PC-3 (cell line): ENCODE measurements at regions not wholly inside any gene's neighbourhood (a gene's known extent, or its start where the extent isn't known, plus 50 kb on each side); places are given as distances from the start of the nearest gene placed in this dataset.

Experiments used
- ATAC-seq: fragments of 200-7000 bp; cut with Tn5 transposase; 2 replicates; pipeline ENCODE4 v1.9.1; 2020; ENCODE audit warnings: mild to moderate bottlenecking, moderate library complexity
- BruUV-seq: library from RNA; stranded (reverse); fragments of 400-500 nt; replicated peaks from 2 replicates; lab custom pipeline; 2021; lab: Mats Ljungman, UMichigan
- CTCF ChIA-PET: fragments of 300-600 bp; sonication (Branson Sonifier 250); formaldehyde crosslinking; loops from one replicate; lab custom pipeline; 2022; ENCODE audit warnings: antibody characterized with exemption; lab: Charles Lee
- POLR2A ChIA-PET: fragments of 300-600 bp; sonication (Branson Sonifier 250); formaldehyde crosslinking; loops from one replicate; lab custom pipeline; 2022; ENCODE audit warnings: antibody characterized with exemption; ENCODE audit not compliant: unreplicated experiment; lab: Charles Lee
- DNase-seq: peaks from one replicate; pipeline ENCODE4 v3.0.0-alpha.2; 2015
- H2AFZ ChIP-seq: fragments of 300-600 bp; sonication (generic); 2 replicates; pipeline ENCODE4 v1.6.0; 2016; ENCODE audit warnings: antibody characterized with exemption, low read length
- H3F3A ChIP-seq: fragments of 300-600 bp; sonication (generic); one replicate; pipeline ENCODE4 v1.6.0; 2017; ENCODE audit warnings: antibody characterized with exemption, low read length, control low read depth, mild to moderate bottlenecking; ENCODE audit not compliant: unreplicated experiment
- H3K27ac ChIP-seq: fragments of 300-600 bp; sonication (generic); 2 replicates; pipeline ENCODE4 v1.5.1; 2016; ENCODE audit warnings: mild to moderate bottlenecking, low read length
- H3K27me3 ChIP-seq: fragments of 300-600 bp; sonication (generic); 2 replicates; pipeline ENCODE4 v1.6.1; 2016; ENCODE audit warnings: low read length, mixed read lengths
- H3K36me3 ChIP-seq: fragments of 300-600 bp; sonication (generic); 2 replicates; pipeline ENCODE4 v1.6.1; 2016; ENCODE audit warnings: low read depth, mixed run types, low read length, mixed read lengths
- H3K4me1 ChIP-seq: fragments of 300-600 bp; sonication (generic); 2 replicates; pipeline ENCODE4 v1.5.1; 2016; ENCODE audit warnings: low read length; ENCODE audit not compliant: insufficient read depth
- H3K4me2 ChIP-seq: fragments of 300-600 bp; sonication (generic); 2 replicates; pipeline ENCODE4 v1.6.0; 2016; ENCODE audit warnings: low read length
- H3K4me3 ChIP-seq: fragments of 300-600 bp; sonication (generic); 2 replicates; pipeline ENCODE4 v1.5.1; 2016; ENCODE audit warnings: mild to moderate bottlenecking, low read length, mixed read lengths
- H3K79me2 ChIP-seq: fragments of 300-600 bp; sonication (generic); 2 replicates; pipeline ENCODE4 v1.6.1; 2017; ENCODE audit warnings: low read length, mixed read lengths
- H3K9ac ChIP-seq: fragments of 300-600 bp; sonication (generic); 2 replicates; pipeline ENCODE4 v1.6.0; 2016; ENCODE audit warnings: mild to moderate bottlenecking, low read length
- H3K9me2 ChIP-seq: fragments of 300-600 bp; sonication (generic); replicated peaks from 2 replicates; pipeline ENCODE4 v1.6.1; 2016; ENCODE audit warnings: mixed run types, low read length, mixed read lengths
- H3K9me3 ChIP-seq: fragments of 300-600 bp; sonication (generic); 2 replicates; pipeline ENCODE4 v1.6.1; 2016; ENCODE audit warnings: low read length, mixed read lengths
- H4K20me1 ChIP-seq: fragments of 300-600 bp; sonication (generic); 2 replicates; pipeline ENCODE4 v1.6.1; 2016; ENCODE audit warnings: low read length, mixed read lengths
- CTCF ChIP-seq: fragments of 300-600 bp; sonication (generic); conservative IDR thresholded peaks from 2 replicates; pipeline ENCODE4 v1.5.1; 2017; ENCODE audit warnings: antibody characterized with exemption, low read depth, mild to moderate bottlenecking, low read length
- EZH2 ChIP-seq: fragments of 300-600 bp; sonication (generic); IDR thresholded peaks from one replicate; pipeline ENCODE4 v1.6.1; 2017; ENCODE audit warnings: antibody characterized with exemption, mild to moderate bottlenecking, low read length; ENCODE audit not compliant: unreplicated experiment
- EZH2phosphoT487 ChIP-seq: fragments of 300-600 bp; sonication (generic); IDR thresholded peaks from 2 replicates; pipeline ENCODE4 v1.6.1; 2018; ENCODE audit warnings: mild to moderate bottlenecking, antibody characterized with exemption, low read length, borderline replicate concordance
- intact Hi-C: fragments of 100-400 bp; cut with micrococcal nuclease; formaldehyde crosslinking; loops from 2 replicates; pipeline ENCODE4 v1.9.0; 2023

GRCh38 chr2:137829251-137829650 is 135.0 kb upstream of the HNMT start:
- POLR2A ChIA-PET = no interaction called here
- H3K4me2 ChIP-seq = no peak overlapping the region
- DNase-seq (no peak), ATAC-seq (no peak)
- no peak for TF ChIP-seq EZH2phosphoT487
- no peaks in the 10 kb centered on the region for H4K20me1 ChIP-seq
- intact Hi-C loops = no loop called here
- no peak overlapping the region for H3K27ac ChIP-seq
- H3K4me3 ChIP-seq = no peak overlapping the region
- H3K4me1 ChIP-seq = no peaks in the 10 kb centered on the region
- no peak overlapping the region for H3K9ac ChIP-seq
- no peaks in the 10 kb centered on the region for H3K9me2 ChIP-seq
- peaks cover 24% of the 10 kb centered on the region; the same call in 1 of the 2 replicates for H3K27me3 ChIP-seq
- H3K36me3 ChIP-seq = no peaks in the 10 kb centered on the region
- no peaks in the 10 kb centered on the region for H3K9me3 ChIP-seq
- H2AFZ ChIP-seq = no peak overlapping the region
- no TSS peak for BruUV-seq
- no peaks in the 10 kb centered on the region for H3K79me2 ChIP-seq
- CTCF ChIA-PET = no interaction called here
- H3F3A ChIP-seq = no peaks in the 10 kb centered on the region

- ChIA-PET CTCF (no interaction called here), POLR2A (no interaction called here)
- BruUV-seq = no TSS peak
- Histone ChIP-seq H2AFZ (no peak overlapping the region), H3K4me3 (no peak overlapping the region), H3K27ac (no peak overlapping the region), H3K4me2 (no peak overlapping the region), H4K20me1 (no peaks in the 10 kb centered on the region), H3K27me3 (peaks cover 40% of the 10 kb centered on the region), H3F3A (no peaks in the 10 kb centered on the region), H3K9me2 (no peaks in the 10 kb centered on the region), H3K36me3 (no peaks in the 10 kb centered on the region), H3K9me3 (no peaks in the 10 kb centered on the region), H3K4me1 (no peaks in the 10 kb centered on the region), H3K79me2 (no peaks in the 10 kb centered on the region), H3K9ac (no peak overlapping the region)
- ATAC-seq (no peak), DNase-seq (no peak)
- TF ChIP-seq EZH2phosphoT487 (no peak), CTCF (no peak), EZH2 (no peak)
- intact Hi-C loops = no loop called here
Observed at GRCh38 chr2:137834760-137835379, 129.4 kb upstream of the HNMT start.

GRCh38 chr2:137836671-137837070 is 127.6 kb upstream of the HNMT start:
- Histone ChIP-seq H3K9me2 (no peaks in the 10 kb centered on the region), H3K9ac (no peak overlapping the region), H3F3A (no peaks in the 10 kb centered on the region), H3K27ac (no peak overlapping the region), H3K9me3 (no peaks in the 10 kb centered on the region), H3K4me1 (no peaks in the 10 kb centered on the region), H3K79me2 (no peaks in the 10 kb centered on the region), H2AFZ (no peak overlapping the region), H3K4me3 (no peak overlapping the region), H4K20me1 (no peaks in the 10 kb centered on the region), H3K27me3 (peaks cover 40% of the 10 kb centered on the region), H3K36me3 (no peaks in the 10 kb centered on the region), H3K4me2 (no peak overlapping the region)
- ChIA-PET CTCF (no interaction called here), POLR2A (no interaction called here)
- no peak for ATAC-seq
- BruUV-seq = no TSS peak
- DNase-seq = no peak
- TF ChIP-seq CTCF = no peak
- TF ChIP-seq EZH2phosphoT487 = no peak
- no peak for TF ChIP-seq EZH2
- intact Hi-C loops = no loop called here
